Germinal center (tissue), 1 donor: ENCODE measurements at regions not wholly inside any gene's neighbourhood (a gene's known extent, or its start where the extent isn't known, plus 50 kb on each side); places are given as distances from the start of the nearest gene placed in this dataset.

Experiments used
- DNase-seq: peaks from one replicate; pipeline ENCODE4 v3.0.0; 2012; ENCODE audit warnings: mixed read lengths, low spot score

DNA sequence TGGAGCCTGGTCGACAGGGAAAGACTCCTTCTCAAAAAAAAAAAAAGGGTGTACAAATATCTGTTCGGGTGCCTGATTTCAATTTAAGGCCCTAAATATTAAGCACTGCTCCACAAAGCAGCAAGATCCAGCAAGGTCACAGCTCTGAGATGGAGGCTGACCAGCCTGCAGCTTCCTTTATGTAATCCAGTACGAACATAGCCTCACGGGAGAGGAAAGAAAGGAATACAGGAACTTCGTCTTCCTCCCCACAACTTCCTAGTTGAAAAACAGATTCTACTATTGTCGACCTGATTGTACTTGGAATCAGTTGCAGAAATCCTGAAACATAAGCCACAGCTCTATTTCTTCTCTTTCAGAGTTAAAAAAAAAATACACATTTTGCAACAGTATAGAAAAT is 53.5 kb upstream of the TBC1D9 start:
- DNase-seq, result no peak

DNA sequence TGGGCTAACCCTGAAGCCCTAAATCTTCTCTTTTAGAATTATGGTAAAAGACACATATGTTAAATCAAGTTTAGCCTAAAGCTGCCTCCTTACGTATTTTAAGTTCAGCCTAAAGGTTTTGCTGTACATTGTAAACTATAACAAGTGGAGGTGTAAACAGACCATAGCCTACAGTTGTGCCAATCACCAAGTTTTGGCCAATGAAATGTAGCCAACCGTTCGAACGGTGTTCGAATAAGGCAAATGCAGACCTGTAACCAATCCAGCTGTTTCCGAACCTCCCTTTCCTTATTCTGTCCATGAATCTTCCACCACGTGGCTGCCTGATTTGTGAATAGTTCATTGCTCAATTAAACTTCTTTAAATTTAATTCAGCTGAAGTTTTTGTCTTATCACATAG is 52.1 kb upstream of the TBC1D9 start:
- DNase-seq, result no peak

DNA sequence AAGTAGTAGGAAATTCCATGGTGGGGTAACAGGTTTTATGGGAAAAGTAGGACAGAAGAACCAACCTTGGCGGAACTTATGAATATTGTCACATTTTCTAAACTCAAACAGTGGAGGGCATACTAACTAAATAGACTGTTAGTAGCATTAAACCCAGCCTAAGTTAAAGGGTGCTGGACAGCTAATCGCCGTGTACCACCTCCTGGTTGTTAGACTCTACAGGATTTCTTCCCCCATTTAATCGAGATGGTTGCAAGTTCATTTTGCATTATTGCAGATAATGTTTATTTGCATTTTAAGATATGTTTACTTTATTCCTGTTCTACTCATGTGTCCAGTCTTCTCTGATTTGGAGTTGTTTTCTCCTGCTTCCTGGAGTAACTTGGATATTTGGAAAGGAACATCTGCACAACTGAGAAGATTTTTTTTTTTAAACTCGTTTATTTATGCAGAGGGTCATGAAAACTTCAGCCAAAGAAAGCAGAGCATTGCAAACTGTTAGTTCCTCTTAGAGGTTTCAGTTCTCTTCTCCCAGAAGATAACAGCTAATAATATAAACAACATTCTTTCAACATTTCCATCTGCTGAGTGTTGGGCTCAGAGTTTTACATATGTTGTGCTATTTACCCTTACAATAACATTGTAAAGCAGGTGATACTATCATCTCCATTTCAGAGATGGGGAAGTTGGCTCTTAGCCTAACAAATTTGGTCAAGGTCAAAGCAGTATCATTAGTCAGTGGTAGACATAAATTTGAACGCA is 51.5 kb upstream of the TBC1D9 start:
- peak; percentile 65 for DNase-seq

DNA sequence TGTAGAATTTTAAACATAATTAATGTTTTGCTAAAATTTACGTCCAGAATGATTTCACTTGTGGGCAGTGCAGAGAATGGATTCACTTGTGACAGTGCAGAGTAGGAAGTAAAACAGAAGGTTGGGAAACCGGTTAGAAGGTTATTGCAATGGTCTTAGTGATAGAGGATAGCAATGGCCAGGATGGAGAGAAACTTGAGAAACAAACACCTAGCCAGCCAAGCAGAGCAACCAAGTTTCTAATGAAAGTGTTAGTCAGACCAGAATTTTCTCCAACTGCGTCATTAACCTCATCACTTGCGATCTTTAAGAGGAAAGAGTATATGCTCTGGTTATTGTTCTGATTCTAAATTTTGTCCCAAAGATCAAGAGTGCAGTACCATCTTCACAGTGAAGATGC is 50.0 kb upstream of the TBC1D9 start:
- no peak for DNase-seq
